GM18907 (cell line): ENCODE measurements at regions not wholly inside any gene's neighbourhood (a gene's known extent, or its start where the extent isn't known, plus 50 kb on each side); places are given as distances from the start of the nearest gene placed in this dataset.
A peak's percentile ranks its signal among the peaks of the same experiment; 100 is the strongest.
"Not testable (repeated sequence)": the region's sequence is repeated elsewhere in the genome, so short reads cannot be mapped to it uniquely, and the experiment has no call there.

Experiments
- ATAC-seq: cut with Tn5 transposase; IDR thresholded peaks from one replicate; pipeline ENCODE4 v1.9.1; 2021; ENCODE audit warnings: mild to moderate bottlenecking, moderate library complexity; ENCODE audit not compliant: unreplicated experiment

DNA sequence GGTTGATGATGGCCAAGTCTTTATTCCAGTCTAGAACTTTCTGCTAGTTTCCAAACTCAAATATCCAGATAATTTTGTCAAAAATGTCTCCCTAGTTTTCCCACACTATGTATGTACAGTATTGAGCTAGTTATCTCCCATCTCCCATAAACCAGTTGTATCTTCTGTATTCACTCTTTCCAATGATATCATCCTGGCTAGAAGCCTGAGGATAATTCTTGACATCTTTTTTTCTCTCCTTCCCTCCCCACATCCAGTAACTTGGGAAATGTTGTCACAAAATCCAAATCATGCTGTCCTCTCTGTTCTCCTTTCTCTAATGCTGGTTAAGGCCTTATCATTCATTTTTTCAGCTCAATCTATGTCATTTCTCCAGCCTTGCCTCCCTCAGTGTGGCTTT lies 553.8 kb upstream of the FANCL start:
- ATAC-seq, result no peak

DNA sequence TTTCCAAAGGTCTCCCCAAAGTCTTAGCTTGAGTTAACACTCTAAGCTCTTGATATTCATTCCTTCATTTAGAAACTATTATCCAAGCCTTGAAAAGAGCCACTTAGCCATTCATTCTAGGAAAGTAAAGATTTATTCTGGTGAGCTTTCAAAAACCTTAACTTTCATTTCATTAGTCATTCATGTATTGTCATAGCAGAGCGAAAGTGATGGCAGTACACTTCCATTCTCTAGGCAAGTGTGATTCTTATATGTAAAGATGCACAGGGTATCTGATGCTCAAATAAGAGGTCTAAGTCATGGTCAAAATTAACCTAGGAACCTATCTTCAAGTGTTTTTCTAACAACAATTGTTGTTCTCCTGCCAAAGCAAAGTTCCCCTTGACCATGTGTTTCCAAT lies 553.0 kb upstream of the FANCL start:
- ATAC-seq, result no peak

DNA sequence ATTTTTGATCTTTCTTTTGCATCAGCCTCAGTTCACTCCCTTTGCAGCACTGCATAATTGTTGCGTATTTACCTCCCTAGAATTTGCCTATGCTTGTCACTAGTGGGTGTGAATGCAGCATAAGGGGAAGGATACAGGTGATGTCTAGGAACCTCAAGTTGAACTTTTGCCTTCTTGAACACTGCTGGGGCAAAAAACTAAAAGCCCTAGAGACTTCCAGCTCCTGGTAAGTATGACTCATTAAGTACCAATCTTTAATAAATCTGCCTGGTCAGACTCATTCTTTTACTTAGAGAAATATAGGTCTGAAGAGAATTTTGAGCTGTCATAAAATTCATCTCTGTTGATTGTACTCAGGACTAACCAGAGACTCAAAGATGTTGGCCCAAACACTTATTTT lies 547.3 kb upstream of the FANCL start:
- no peak for ATAC-seq

DNA sequence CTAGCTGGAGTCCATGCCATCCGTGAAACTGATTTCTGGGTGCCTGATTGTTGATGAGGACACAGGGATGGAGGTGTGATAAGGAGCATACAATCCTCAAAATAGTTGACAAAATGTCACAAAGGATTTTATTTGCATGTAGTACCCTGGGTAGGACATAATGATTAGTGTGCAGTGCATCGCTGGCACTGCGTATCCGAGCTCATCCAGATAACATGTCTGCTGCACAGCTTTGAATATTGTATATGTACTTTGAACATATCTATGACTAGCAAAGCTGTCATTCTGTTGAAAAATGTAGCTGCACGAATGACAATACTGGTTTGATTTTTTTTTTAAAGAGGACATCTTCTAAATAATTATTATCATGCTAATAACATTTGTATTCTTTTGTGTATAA lies 529.7 kb upstream of the FANCL start:
- no peak for ATAC-seq

DNA sequence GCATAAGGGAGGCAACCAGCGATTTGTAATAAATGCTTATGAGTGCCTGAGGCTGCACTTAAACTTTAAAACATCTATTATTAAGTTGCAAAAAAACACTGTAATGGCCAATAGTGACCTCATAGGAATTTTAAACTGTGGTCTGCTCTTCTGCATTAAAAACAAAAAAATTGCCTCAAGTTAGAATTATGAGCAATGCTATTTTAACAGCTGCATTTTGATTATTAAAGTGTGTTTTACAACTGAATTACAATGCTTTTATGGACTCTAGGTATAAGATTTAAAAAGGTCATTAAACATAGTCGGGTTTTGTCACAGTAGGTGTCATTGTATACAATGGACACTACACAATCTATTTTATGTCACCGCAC lies 528.7 kb upstream of the FANCL start:
- no peak for ATAC-seq

DNA sequence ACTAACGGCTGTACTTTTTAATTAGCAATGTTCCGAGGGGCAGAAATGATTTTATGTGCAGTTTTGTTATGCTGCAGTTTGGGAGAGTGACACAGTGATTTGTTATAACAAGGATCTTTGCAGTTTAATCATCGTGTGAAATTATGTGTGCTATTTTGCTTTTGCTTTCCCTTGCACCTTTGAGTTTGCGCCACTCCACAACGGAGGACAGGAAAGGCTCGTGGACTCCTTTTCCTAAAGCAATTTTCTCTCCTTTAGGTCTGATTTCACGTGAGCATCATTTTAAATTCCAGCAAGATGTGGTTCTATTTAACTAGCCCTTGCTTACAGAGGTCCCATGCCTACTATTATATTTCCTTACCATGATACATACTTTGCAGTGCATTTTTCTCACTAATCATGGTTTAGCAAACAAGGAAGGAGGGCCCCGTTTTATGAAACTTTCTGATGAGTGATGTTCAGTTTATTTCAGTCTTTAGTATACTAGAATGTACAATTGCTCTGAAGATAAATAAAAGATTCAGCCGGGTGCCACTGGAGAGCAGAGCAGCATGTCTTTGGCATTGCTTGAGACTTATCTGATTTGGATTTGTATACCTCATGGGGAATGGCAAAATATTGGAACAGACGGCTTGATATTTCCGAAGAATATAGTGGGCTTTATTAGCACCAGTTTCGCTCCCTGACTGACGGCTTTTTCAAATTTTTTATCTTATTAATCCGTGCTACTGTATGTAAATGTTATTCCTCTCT lies 528.2 kb upstream of the FANCL start:
- ATAC-seq, result no peak

DNA sequence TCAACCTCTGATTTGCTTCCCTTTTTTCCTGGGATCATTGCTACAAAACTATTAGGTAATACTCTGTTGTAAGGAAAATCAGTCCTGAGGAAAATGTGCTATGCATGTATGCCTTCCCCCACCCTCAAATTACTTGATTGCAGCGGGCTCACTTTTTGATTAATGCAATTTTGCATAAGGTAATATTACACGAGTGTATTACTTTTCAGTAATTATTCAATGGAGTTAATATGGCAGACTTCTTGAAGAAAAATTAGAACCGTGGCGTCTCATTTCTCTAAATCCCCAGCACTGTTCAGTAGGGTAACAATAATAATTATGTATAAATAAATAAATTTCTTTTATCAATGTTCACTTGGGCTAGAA lies 527.6 kb upstream of the FANCL start:
- no peak for ATAC-seq

DNA sequence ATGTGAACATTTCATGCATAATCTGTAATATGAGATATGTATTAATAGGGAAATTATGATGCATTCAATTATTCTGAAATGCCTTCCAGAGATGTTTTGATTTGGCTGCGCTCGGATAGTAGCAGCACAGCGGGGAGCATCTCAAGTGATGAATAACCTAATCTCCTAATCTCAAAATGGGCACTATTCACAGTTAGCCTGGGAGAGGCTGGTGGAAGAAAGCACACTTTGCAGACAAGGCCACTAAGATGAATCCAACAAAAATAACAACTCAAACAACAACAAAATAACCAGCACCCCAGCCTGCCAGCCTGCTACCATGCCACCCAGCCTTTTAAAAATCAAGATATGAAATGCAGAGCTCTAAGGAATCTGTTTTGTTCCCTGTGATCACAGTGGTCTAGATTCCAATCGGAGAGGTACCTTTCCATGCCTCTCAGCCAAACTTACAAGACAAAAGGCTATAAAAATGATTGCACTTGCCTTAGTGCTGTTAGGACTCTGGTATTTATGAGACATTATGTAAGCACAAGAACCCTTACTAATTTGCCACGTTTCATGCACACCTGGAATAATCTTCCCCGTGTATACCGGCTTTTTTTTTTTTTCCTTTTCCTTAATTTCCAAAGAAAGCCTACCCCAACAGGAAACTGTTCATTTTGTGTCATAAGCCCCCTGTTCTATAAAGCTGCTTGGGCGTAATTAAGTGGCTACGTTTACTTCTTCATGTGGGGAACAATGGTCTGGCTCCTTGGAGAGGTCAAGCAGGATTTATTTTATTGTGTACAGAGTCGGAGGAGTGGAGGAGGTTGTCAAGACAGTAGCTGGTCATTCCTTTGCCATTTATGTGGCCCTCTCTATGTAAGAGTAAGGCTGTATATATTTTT lies 526.9 kb upstream of the FANCL start:
- no peak for ATAC-seq

DNA sequence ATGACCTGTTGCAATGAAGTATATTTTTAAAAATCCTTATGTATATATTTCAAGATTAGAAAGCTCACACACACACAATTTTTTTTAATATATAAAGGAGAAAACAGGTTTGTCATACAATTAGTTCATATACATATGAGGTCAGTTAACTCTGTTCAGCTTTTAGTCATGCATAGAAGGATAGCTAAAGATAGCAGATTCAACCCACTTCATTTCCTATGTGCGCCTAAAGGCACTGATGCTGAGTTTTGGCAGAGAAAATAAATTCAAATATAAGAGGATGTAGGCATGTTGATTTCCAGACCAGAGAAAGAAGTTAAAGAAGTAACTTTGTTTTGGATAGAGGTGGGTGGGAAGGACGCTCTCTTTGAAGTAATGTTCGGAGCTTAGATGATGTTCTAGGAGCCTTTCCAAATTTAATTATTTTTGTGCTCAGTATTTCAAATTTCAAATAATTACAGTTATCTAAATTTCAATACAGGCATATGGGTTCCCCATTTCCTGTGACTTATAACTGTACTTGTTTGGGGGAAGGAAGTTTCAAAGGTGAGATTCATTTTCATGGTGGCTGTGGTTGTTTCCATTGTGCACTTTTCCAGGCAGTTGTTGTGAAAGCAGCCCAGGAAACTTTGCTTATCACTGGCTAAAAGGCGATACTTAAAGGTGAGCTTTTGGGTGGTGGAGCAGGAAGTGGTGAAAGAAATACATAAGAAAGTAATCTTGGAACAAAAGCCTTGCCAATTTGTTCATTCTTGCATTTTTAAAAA lies 523.4 kb upstream of the FANCL start:
- ATAC-seq, result no peak

DNA sequence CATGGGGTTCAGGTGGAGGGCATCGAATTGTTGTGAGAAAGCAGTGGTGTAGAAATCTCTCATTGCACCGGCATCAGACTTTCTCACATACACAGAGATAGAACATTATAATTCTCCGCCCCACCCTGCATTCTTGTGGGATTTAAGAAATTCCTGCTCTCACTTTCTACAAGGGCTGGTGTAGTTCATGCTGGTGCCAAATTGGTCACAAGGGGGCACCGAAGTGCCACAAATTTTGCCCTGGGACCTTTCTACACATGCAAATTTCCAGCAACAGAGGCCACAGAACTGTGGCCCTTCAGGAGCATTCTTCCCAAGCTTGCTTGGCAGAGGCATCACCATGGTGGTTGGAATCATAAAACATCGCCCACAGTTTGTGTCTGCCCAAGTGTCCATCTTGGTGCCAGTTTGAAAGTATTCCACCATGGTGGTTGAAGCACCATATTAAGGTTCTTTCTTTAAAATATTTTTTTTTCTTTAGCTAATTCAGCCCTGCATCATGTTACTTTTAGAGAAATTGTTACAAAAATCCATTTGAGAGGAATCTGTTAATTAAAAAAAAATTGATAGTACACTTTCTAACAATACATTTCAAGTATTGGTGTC lies 521.2 kb upstream of the FANCL start:
- peak; percentile 80 for ATAC-seq

DNA sequence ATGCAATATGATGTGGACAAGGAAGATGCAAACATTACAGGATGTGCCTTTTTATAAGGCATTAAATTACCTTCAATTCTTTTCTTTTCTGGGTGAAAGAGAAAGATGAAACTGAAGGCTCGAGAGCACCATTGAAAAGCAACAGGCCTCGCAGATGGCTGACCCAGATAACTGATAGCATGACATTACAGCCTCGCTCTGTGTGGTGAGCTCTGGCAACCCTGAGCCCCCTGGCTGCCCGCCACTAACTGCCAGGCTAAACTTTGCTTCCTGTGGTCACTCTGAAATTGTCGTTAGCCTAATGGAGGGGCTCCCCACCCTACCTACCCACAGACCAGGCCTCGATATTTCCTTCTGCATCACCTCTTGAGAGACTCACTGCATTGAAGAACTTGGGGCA lies 516.8 kb upstream of the FANCL start:
- ATAC-seq, result peak; percentile 39

DNA sequence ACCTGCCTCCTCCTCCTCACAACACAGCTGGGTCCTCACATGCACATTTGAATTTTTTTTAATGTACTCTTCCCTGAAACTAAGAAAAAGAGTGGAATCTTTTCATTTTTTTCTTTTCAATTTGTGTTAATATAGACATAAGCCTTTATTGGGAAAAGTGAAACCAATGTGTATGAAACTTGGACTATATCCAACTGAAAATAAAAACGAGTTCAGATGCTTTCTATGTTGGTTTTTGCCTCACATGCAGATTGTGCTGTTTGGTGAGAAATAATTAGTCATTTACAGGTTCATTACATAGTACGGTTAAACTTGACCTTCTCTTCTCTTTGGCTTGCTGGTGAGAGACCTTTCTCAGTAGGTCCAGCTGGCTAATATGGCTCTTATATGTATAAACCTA lies 515.2 kb upstream of the FANCL start:
- ATAC-seq, result no peak

DNA sequence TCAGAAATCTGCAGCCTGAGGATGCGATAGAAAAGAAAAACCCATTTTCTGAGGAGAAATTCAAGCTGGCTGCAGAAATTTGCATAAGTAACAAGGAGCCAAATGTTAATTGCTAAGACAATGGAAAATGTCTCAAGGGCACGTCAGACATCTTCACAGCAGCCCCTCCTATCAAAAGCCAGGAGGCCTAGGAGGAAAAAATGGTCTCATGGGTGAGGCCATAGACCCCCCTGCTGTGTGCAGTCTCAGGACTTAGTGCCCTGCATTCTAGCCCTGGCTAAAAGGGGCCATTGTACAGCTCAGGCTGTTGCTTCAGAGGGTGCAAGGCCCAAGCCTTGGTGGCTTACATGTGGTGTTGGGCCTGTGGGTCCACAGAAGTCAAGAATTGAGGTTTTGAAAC lies 511.4 kb upstream of the FANCL start:
- ATAC-seq, result not testable (repeated sequence)

DNA sequence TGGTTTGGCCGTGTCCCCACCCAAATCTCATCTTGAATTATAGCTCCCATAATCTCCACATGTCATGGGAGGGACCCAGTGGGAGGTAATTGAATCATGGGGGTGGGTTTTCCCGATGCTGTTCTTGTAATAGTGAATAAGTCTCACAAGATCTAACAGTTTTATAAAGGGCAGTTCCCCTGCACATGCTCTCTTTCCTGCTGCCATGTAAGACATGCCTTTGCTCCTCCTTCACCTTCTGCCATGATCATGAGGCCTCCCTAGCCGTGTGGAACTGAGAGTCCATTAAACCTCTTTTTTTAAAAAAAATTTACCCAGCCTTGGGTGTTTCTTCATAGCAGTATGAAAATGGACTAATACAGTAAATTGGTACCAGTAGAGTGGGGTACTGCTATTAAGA lies 510.6 kb upstream of the FANCL start:
- not testable (repeated sequence) for ATAC-seq

DNA sequence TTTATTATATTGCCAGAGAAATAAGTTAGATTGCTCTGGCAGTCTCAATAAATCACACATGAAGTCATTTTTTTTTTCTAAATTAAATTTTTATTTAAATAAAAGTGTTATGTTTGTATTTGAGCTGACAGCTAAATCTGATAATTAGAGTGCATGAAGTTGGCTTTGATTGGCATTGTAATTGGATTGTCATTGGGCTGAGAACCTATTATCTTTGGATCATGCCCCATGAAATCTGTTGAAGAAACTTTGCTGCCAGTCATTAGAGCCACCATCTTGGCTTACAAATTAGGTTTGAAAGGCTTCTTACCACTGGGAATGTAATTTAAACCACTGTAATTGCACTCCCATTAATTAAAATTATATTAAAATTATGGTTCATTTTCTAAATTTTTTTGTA lies 507.9 kb upstream of the FANCL start:
- no peak for ATAC-seq

DNA sequence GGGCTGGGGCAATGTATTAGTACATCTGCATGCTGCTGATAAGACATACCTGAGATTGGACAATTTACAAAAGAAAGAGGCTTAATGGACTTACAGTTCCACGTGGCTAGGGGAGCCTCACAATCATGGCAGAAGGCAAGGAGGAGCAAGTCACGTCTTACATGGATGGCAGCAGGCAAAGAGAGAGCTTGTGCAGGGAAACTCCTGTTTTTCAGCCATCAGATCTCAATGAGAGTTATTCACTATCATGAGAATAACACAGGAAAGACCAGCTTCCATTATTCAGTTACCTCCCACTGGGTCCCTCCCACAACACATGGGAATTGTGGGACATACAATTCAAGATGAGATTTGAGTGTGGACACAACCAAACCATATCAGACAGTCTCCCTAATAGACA lies 504.2 kb upstream of the FANCL start:
- not testable (repeated sequence) for ATAC-seq

DNA sequence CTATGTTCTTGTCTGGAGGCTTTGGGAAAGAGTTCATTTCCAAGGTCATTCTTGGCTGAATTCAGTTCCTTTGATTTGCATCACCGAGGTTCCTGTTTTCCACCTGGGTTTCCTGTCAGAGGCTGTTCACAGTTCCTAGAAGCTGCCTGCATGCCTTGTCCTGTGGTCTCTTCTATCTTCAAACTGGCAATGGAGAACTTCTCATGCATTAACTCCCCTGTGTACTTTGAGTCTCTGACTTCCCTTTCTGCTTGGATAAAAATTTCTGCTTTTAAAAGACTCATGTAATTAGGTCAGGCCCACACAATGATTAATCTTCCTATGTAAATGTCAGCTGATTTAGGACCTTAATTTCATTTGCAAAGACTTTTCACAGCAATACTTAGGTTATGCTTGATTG lies 499.3 kb upstream of the FANCL start:
- ATAC-seq, result no peak

DNA sequence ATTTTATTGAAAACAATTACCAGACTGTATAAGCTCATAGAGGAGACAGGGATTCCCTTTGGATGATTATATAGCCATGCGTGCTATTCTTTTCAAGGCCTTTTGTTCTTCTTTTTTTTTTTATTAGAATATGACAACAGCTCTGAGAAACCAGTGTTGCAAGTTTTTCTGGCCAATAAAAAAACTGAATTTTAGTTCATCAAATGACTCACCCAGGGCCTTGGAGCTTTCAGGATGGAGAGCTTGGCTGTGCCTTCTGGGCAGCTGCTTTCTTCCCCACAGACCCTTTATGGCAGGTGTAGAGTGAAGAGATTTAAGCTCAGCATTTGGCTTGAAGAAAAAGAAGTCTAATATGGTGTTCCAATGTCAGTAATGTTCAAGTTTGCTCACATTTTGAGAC lies 497.9 kb upstream of the FANCL start:
- no peak for ATAC-seq

DNA sequence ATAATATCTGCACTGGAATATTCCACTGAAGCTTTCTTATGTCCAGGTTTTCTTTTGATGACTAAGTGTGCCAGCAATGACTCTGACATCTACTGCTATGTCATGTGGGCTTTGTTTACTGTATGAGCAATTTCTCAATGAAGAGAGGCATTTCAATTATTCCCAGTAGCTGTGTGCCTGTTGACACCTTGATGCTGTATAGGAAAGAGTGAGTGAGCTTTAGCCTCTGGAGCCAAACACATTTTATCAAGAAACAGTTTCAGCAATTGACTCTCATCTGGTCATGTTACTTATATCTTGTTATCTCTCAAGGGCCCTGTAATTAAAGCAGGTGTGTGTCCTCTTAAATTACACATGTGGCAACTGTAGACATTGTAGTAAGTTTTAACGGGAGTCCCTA lies 493.2 kb upstream of the FANCL start:
- ATAC-seq, result no peak

DNA sequence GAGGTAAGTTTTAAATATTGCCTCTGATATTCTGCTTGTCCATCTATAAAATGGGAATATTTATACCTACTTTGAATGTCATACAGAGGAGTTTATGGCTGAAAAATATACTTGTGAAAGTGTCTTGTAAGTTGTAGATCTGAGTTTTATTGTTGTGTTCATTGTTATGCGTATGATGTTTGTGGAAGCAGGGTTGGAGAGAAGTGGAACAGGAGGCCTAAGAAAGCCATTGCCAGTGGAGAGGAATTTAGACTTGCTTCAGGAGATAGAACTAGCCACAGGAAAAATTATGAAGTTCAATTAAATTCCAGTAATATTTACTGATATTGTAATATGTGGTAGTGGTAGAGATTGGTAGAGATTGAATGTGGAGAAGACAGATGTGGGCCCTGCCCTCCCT lies 491.9 kb upstream of the FANCL start:
- ATAC-seq, result no peak

DNA sequence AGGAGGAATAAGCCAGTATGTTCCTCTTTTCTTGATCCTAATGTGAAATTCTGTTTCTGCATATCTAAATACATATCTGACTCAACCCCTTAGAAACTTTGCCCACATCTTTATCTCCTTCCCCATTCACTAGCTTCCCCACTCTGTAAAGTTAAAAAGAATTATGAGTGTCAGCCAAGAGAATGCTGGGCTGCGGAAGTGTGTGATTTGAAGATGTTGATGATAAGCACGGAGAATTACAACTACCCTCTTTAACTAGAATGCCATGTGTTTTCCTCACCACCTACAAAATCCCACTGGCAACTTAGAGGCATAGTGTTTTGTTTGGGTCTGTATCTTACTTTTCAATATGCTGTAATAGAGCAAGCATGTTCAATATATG lies 490.4 kb upstream of the FANCL start:
- ATAC-seq, result no peak
